WTC11 (cell line): ENCODE measurements at regions not wholly inside any gene's neighbourhood (a gene's known extent, or its start where the extent isn't known, plus 50 kb on each side); places are given as distances from the start of the nearest gene placed in this dataset.

ENCODE experiments used
- ATAC-seq: fragments of 200-7000 bp; cut with Tn5 transposase; 2 replicates; pipeline ENCODE4 v1.10.0; 2021; ENCODE audit warnings: mild to moderate bottlenecking, moderate library complexity
- CTCF ChIA-PET: fragments of 300-600 bp; sonication (Branson Sonifier 250); formaldehyde crosslinking; loops from one replicate; lab custom pipeline; 2021; ENCODE audit warnings: antibody characterized with exemption; lab: Charles Lee
- POLR2A ChIA-PET: fragments of 350-600 bp; sonication (Branson Sonifier 250); formaldehyde crosslinking; loops from one replicate; lab custom pipeline; 2021; ENCODE audit warnings: antibody characterized with exemption; lab: Charles Lee
- DNase-seq: peaks from one replicate; pipeline ENCODE4 v3.0.0; 2021; ENCODE audit warnings: low spot score
- H3K27ac Mint-ChIP-seq: 2 replicates; pipeline ENCODE4 v1.8.0; 2021; ENCODE audit warnings: mixed read lengths
- H3K27me3 Mint-ChIP-seq: 2 replicates; pipeline ENCODE4 v1.8.0; 2021; ENCODE audit warnings: low read depth, mild to moderate bottlenecking, moderate library complexity, mixed read lengths
- H3K36me3 Mint-ChIP-seq: 2 replicates; pipeline ENCODE4 v1.8.0; 2021; ENCODE audit warnings: mixed read lengths
- H3K4me1 Mint-ChIP-seq: 2 replicates; pipeline ENCODE4 v1.8.0; 2022; ENCODE audit warnings: mixed read lengths
- H3K4me3 Mint-ChIP-seq: 2 replicates; pipeline ENCODE4 v1.8.0; 2021; ENCODE audit warnings: mild to moderate bottlenecking, moderate library complexity, mixed read lengths
- H3K9me3 Mint-ChIP-seq: 2 replicates; pipeline ENCODE4 v1.8.0; 2021; ENCODE audit warnings: mixed read lengths
- CTCF ChIP-seq: fragments of 200-600 bp; IDR thresholded peaks from 2 replicates; pipeline ENCODE4 v1.8.0; 2022; ENCODE audit warnings: antibody characterized with exemption
- ESRRA ChIP-seq: sonication (generic); formaldehyde crosslinking; IDR thresholded peaks from 2 replicates; pipeline ENCODE4 v1.8.1; 2022; ENCODE audit warnings: mild to moderate bottlenecking, missing genetic modification reagents, borderline replicate concordance
- ETV6 ChIP-seq: sonication (generic); formaldehyde crosslinking; IDR thresholded peaks from 2 replicates; pipeline ENCODE4 v1.8.1; 2022; ENCODE audit warnings: mild to moderate bottlenecking, missing genetic modification reagents
- FOXK1 ChIP-seq: sonication (generic); formaldehyde crosslinking; IDR thresholded peaks from 2 replicates; pipeline ENCODE4 v1.8.0; 2022; ENCODE audit warnings: mild to moderate bottlenecking, moderate library complexity, missing genetic modification reagents
- GABPB1 ChIP-seq: sonication (generic); formaldehyde crosslinking; IDR thresholded peaks from 2 replicates; pipeline ENCODE4 v1.8.1; 2023; ENCODE audit warnings: mild to moderate bottlenecking, missing genetic modification reagents
- HMGA2 ChIP-seq: fragments of 250-450 bp; sonication (Bioruptor Pico); IDR thresholded peaks from 2 replicates; pipeline ENCODE4 v1.4.0; 2021; ENCODE audit warnings: mild to moderate bottlenecking, moderate library complexity
- HMGXB4 ChIP-seq: sonication (generic); formaldehyde crosslinking; IDR thresholded peaks from 2 replicates; pipeline ENCODE4 v1.8.1; 2023; ENCODE audit warnings: mild to moderate bottlenecking, moderate library complexity, missing genetic modification reagents
- IRF1 ChIP-seq: sonication (generic); formaldehyde crosslinking; IDR thresholded peaks from 2 replicates; pipeline ENCODE4 v1.8.0; 2023; ENCODE audit warnings: missing genetic modification reagents
- KAT7 ChIP-seq: sonication (generic); formaldehyde crosslinking; IDR thresholded peaks from 2 replicates; pipeline ENCODE4 v1.8.1; 2023; ENCODE audit warnings: missing genetic modification reagents, mild to moderate bottlenecking, borderline replicate concordance
- NFYB ChIP-seq: sonication (generic); formaldehyde crosslinking; conservative IDR thresholded peaks from 2 replicates; pipeline ENCODE4 v1.8.0; 2022; ENCODE audit warnings: low read depth, missing genetic modification reagents
- RELA ChIP-seq: sonication (generic); formaldehyde crosslinking; IDR thresholded peaks from 2 replicates; pipeline ENCODE4 v1.8.1; 2022; ENCODE audit warnings: missing genetic modification reagents, mild to moderate bottlenecking, borderline replicate concordance
- SOX15 ChIP-seq: fragments of 250-450 bp; sonication (Bioruptor Pico); IDR thresholded peaks from 2 replicates; pipeline ENCODE4 v1.9.0; 2021; ENCODE audit warnings: mild to moderate bottlenecking
- ZNF121 ChIP-seq: sonication (generic); formaldehyde crosslinking; IDR thresholded peaks from 2 replicates; pipeline ENCODE4 v1.8.0; 2023; ENCODE audit warnings: missing genetic modification reagents
- ZNF232 ChIP-seq: sonication (generic); formaldehyde crosslinking; IDR thresholded peaks from 2 replicates; pipeline ENCODE4 v1.8.0; 2022; ENCODE audit warnings: mild to moderate bottlenecking, missing genetic modification reagents
- ZNF425 ChIP-seq: fragments of 250-450 bp; sonication (Bioruptor Pico); conservative IDR thresholded peaks from 2 replicates; pipeline ENCODE4 v1.9.0; 2021; ENCODE audit warnings: mild to moderate bottlenecking
- TF ChIP-seq, protein P1 (sequence below): sonication (generic); formaldehyde crosslinking; IDR thresholded peaks from 2 replicates; pipeline ENCODE4 v1.8.1; 2023; ENCODE audit warnings: mild to moderate bottlenecking, missing genetic modification reagents, moderate library complexity
- TF ChIP-seq, protein P2 (sequence below): fragments of 250-450 bp; sonication (Bioruptor Pico); IDR thresholded peaks from 2 replicates; pipeline ENCODE4 v1.9.0; 2021; ENCODE audit warnings: mild to moderate bottlenecking

GRCh38 chr4:188297873-188298272 lies 158.6 kb downstream of the TRIML1 start:
- Mint-ChIP-seq H3K4me1 (peaks cover 18% of the 10 kb centered on the region), H3K9me3 (peaks cover 10% of the 10 kb centered on the region), H3K36me3 (peaks cover 13% of the 10 kb centered on the region; the same call in 1 of the 2 replicates), H3K27me3 (no peaks in the 10 kb centered on the region; the same call in 1 of the 2 replicates), H3K27ac (no peak overlapping the region), H3K4me3 (no peak overlapping the region)
- ChIA-PET POLR2A (no interaction called here), CTCF (no interaction called here)
- TF ChIP-seq ETV6 (CRISPR knock-in tag) (no peak), ZNF425 (CRISPR knock-in tag) (no peak), SOX15 (CRISPR knock-in tag) (no peak), GABPB1 (no peak)
- DNase-seq, result no peak
- no peak for ATAC-seq

- CTCF ChIA-PET, result no interaction called here
- H3K36me3 Mint-ChIP-seq, result peaks cover 13% of the 10 kb centered on the region; the same call in 1 of the 2 replicates
- POLR2A ChIA-PET, result no interaction called here
- no peaks in the 10 kb centered on the region; the same call in 1 of the 2 replicates for H3K27me3 Mint-ChIP-seq
- H3K4me3 Mint-ChIP-seq, result no peak overlapping the region
- ATAC-seq (0 out of 2 replicates have a peak, but pooled peaks have one; percentile 34), DNase-seq (no peak)
- H3K27ac Mint-ChIP-seq, result no peak overlapping the region
- peaks cover 10% of the 10 kb centered on the region for H3K9me3 Mint-ChIP-seq
- peaks cover 11% of the 10 kb centered on the region for H3K4me1 Mint-ChIP-seq
- TF ChIP-seq NFYB (CRISPR knock-in tag) (no peak), ZNF121 (no peak), KAT7 (CRISPR knock-in tag) (no peak), ESRRA (CRISPR knock-in tag) (no peak), RELA (no peak), HMGXB4 (CRISPR knock-in tag) (no peak), ZNF232 (CRISPR knock-in tag) (no peak), HMGA2 (no peak), FOXK1 (CRISPR knock-in tag) (no peak), SOX15 (CRISPR knock-in tag) (no peak), IRF1 (CRISPR knock-in tag) (no peak), CTCF (no peak)
- TF ChIP-seq, protein P1, sequence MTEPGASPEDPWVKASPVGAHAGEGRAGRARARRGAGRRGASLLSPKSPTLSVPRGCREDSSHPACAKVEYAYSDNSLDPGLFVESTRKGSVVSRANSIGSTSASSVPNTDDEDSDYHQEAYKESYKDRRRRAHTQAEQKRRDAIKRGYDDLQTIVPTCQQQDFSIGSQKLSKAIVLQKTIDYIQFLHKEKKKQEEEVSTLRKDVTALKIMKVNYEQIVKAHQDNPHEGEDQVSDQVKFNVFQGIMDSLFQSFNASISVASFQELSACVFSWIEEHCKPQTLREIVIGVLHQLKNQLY, result no peak
- TF ChIP-seq, protein P2, sequence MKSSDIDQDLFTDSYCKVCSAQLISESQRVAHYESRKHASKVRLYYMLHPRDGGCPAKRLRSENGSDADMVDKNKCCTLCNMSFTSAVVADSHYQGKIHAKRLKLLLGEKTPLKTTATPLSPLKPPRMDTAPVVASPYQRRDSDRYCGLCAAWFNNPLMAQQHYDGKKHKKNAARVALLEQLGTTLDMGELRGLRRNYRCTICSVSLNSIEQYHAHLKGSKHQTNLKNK, result no peak
- TF ChIP-seq, all 79 proteins: peak for 0
Observed at GRCh38 chr4:188299161-188299560, 159.9 kb downstream of the TRIML1 start.
